RPMI8226 (cell line): ENCODE measurements at regions not wholly inside any gene's neighbourhood (a gene's known extent, or its start where the extent isn't known, plus 50 kb on each side); places are given as distances from the start of the nearest gene placed in this dataset.
A peak's percentile ranks its signal among the peaks of the same experiment; 100 is the strongest.
"Not testable (repeated sequence)": the region's sequence is repeated elsewhere in the genome, so short reads cannot be mapped to it uniquely, and the experiment has no call there.

Experiments
- DNase-seq: peaks from one replicate; pipeline ENCODE4 v3.0.0-alpha.2; 2015

GRCh38 chr11:93902921-93903320 lies 52.5 kb upstream of the VSTM5 start:
- no peak for DNase-seq

GRCh38 chr11:93903989-93904388 lies 53.6 kb upstream of the VSTM5 start:
- DNase-seq = no peak

- no peak for DNase-seq
These were observed 54.3 kb upstream of the VSTM5 start for GRCh38 chr11:93904716-93905115.

- DNase-seq = no peak
These were observed 55.0 kb upstream of the VSTM5 start for GRCh38 chr11:93905384-93905783.

- DNase-seq = no peak
These were observed 56.1 kb upstream of the VSTM5 start for GRCh38 chr11:93906486-93906885.

GRCh38 chr11:93907901-93908300 lies 57.5 kb upstream of the VSTM5 start:
- DNase-seq = no peak

GRCh38 chr11:93908689-93909088 lies 58.3 kb upstream of the VSTM5 start:
- DNase-seq = no peak

- DNase-seq = no peak
These were observed 67.3 kb upstream of the VSTM5 start for GRCh38 chr11:93917673-93918072.

GRCh38 chr11:93921695-93922468 lies 71.5 kb upstream of the VSTM5 start:
- DNase-seq = peak; percentile 63

GRCh38 chr11:93922830-93923229 lies 72.4 kb upstream of the VSTM5 start:
- no peak for DNase-seq

GRCh38 chr11:93926099-93926498 lies 75.7 kb upstream of the VSTM5 start:
- DNase-seq = not testable (repeated sequence)

GRCh38 chr11:93929407-93929806 lies 79.0 kb upstream of the VSTM5 start:
- DNase-seq = no peak

- DNase-seq = no peak
These were observed 82.8 kb upstream of the VSTM5 start for GRCh38 chr11:93933230-93933629.

- DNase-seq = no peak
These were observed 85.3 kb upstream of the HEPHL1 start for GRCh38 chr11:93935826-93936225.

- DNase-seq = no peak
These were observed 84.7 kb upstream of the HEPHL1 start for GRCh38 chr11:93936460-93936859.

- DNase-seq = no peak
These were observed 81.9 kb upstream of the HEPHL1 start for GRCh38 chr11:93939084-93939760.

- no peak for DNase-seq
These were observed 80.8 kb upstream of the HEPHL1 start for GRCh38 chr11:93940395-93940794.

- no peak for DNase-seq
These were observed 79.0 kb upstream of the HEPHL1 start for GRCh38 chr11:93942176-93942575.

GRCh38 chr11:93945596-93945995 lies 75.6 kb upstream of the HEPHL1 start:
- DNase-seq = no peak

- DNase-seq = peak; percentile 31
These were observed 68.9 kb upstream of the HEPHL1 start for GRCh38 chr11:93952082-93952780.

- DNase-seq = no peak
These were observed 63.7 kb upstream of the HEPHL1 start for GRCh38 chr11:93957397-93957952.

GRCh38 chr11:93958991-93959390 lies 62.2 kb upstream of the HEPHL1 start:
- DNase-seq = no peak

GRCh38 chr11:93959663-93960062 lies 61.5 kb upstream of the HEPHL1 start:
- no peak for DNase-seq

GRCh38 chr11:93963072-93963471 lies 58.1 kb upstream of the HEPHL1 start:
- no peak for DNase-seq
